K562 (cell line): ENCODE measurements at regions not wholly inside any gene's neighbourhood (a gene's known extent, or its start where the extent isn't known, plus 50 kb on each side); places are given as distances from the start of the nearest gene placed in this dataset.

ENCODE experiments used
- CTCF ChIP-seq, 3 experiments: IDR thresholded peaks in 2 of 3; conservative IDR thresholded peaks in 1 of 3; 2 replicates each; pipeline ENCODE4 v1.5.1; 2011 to 2012; ENCODE audit warnings: low read length in 3 of 3, mild to moderate bottlenecking in 3 of 3, control low read depth in 2 of 3, improper control_type of control experiment in 1 of 3, inconsistent platforms in 1 of 3, low read depth in 1 of 3, mixed read lengths in 1 of 3, moderate library complexity in 1 of 3; ENCODE audit not compliant: insufficient read depth in 2 of 3
- EP300 ChIP-seq: IDR thresholded peaks from 2 replicates; pipeline ENCODE4 v1.6.1; 2012; ENCODE audit warnings: low read length, improper control_type of control experiment
- KAT7 ChIP-seq: sonication (generic); formaldehyde crosslinking; IDR thresholded peaks from 2 replicates; pipeline ENCODE4 v1.8.0; 2022; ENCODE audit warnings: missing genetic modification reagents, mild to moderate bottlenecking, borderline replicate concordance
- LEF1 ChIP-seq: fragments of 450-650 bp; IDR thresholded peaks from 2 replicates; pipeline ENCODE4 v1.6.1; 2016; ENCODE audit warnings: mild to moderate bottlenecking
- SMAD3 ChIP-seq: fragments of 450-650 bp; formaldehyde crosslinking; conservative IDR thresholded peaks from 2 replicates; pipeline ENCODE4 v1.4.0; 2020; ENCODE audit warnings: mild to moderate bottlenecking
- TF ChIP-seq, protein P1 (sequence below): sonication (generic); formaldehyde crosslinking; IDR thresholded peaks from 2 replicates; pipeline ENCODE4 v1.8.1; 2023; ENCODE audit warnings: mild to moderate bottlenecking, missing genetic modification reagents, moderate library complexity
- TF ChIP-seq, protein P2 (sequence below): conservative IDR thresholded peaks from 2 replicates; pipeline ENCODE4 v1.6.1; 2011; ENCODE audit warnings: low read depth, mild to moderate bottlenecking, low read length; ENCODE audit not compliant: control insufficient read depth

DNA sequence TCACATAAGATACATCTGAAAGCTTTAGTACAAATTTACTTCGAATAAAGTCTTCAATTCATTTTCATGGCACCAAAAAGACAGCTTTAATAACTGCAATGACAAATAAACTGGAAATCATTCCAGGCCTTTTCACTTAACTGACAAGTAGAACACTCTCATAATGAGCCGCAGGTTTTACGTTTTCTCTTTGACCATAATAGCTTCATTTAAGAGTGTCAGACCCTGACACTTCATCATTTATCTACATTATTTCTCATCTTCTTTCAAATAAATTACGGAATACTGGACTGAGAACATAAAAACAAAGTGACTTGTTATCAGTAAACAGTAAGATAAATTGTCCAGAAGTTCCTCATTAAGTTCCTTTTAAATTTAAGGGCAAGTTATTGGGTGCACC, 1252.9 kb upstream of the ACVR2A start:
- TF ChIP-seq SMAD3 (CRISPR knock-in tag) (no peak), EP300 (no peak), KAT7 (CRISPR knock-in tag) (no peak), LEF1 (no peak), CTCF (IDR thresholded peaks at IDR 0.05 in 2 of 3, conservative IDR thresholded peaks at IDR 0.05 in 1 of 3; ENCODE audit: insufficient read depth in 2 of 3, low read depth in 1 of 3, low read length in 3 of 3) (no peak)
- TF ChIP-seq, protein P1, sequence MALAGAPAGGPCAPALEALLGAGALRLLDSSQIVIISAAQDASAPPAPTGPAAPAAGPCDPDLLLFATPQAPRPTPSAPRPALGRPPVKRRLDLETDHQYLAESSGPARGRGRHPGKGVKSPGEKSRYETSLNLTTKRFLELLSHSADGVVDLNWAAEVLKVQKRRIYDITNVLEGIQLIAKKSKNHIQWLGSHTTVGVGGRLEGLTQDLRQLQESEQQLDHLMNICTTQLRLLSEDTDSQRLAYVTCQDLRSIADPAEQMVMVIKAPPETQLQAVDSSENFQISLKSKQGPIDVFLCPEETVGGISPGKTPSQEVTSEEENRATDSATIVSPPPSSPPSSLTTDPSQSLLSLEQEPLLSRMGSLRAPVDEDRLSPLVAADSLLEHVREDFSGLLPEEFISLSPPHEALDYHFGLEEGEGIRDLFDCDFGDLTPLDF: no peak
- TF ChIP-seq, protein P2, sequence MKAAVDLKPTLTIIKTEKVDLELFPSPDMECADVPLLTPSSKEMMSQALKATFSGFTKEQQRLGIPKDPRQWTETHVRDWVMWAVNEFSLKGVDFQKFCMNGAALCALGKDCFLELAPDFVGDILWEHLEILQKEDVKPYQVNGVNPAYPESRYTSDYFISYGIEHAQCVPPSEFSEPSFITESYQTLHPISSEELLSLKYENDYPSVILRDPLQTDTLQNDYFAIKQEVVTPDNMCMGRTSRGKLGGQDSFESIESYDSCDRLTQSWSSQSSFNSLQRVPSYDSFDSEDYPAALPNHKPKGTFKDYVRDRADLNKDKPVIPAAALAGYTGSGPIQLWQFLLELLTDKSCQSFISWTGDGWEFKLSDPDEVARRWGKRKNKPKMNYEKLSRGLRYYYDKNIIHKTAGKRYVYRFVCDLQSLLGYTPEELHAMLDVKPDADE: no peak
